ENCODE measurements at regions not wholly inside any gene's neighbourhood (a gene's known extent, or its start where the extent isn't known, plus 50 kb on each side); places are given as distances from the start of the nearest gene placed in this dataset.
A peak's percentile ranks its signal among the peaks of the same experiment; 100 is the strongest.
"Not testable (repeated sequence)": the region's sequence is repeated elsewhere in the genome, so short reads cannot be mapped to it uniquely, and the experiment has no call there.

GRCh38 chr4:132383571-132384199, 765.4 kb upstream of the PCDH10 start:
- no peak for DNase-seq

- no peak for DNase-seq
These were observed 764.4 kb upstream of the PCDH10 start for GRCh38 chr4:132384709-132385108.

DNA sequence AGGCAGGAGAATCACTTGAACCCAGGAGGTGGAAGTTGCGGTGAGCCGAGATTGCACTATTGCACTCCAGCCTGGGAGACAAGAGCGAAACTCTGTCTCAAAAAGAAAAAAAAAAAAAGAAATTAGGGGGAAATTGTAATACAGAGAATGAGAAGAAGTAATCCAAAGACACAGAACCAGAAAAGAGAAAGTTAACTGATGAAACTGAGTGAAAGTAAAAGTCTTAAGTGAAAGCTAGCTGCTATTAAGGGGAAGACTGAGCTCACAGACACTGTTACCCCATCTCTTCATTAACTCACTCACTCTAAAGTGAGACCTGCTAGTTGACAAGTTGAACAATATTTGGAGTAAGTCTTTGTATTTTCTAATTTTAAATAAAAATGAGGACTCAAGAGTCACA, 763.0 kb upstream of the PCDH10 start:
- DNase-seq, result no peak

DNA sequence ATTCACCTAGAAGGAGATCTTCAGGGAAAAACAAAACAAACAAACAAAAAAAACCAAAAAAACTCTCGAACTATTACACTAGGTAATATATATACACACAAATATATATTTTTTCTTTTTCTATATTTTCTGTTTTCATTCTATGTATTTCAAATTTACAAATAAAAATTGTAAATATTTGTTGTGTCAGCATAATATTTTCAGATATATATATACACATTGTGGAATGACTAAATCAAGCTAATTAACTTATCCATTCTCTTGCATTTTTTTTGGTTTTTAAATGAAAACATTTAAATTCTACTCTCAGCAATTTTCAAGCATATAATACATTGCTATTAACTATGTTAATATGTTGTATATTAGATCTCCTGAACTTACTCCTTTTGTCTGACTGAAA, 762.0 kb upstream of the PCDH10 start:
- no peak for DNase-seq

- DNase-seq, result no peak
These were observed 753.5 kb upstream of the PCDH10 start for GRCh38 chr4:132395561-132395960.

DNA sequence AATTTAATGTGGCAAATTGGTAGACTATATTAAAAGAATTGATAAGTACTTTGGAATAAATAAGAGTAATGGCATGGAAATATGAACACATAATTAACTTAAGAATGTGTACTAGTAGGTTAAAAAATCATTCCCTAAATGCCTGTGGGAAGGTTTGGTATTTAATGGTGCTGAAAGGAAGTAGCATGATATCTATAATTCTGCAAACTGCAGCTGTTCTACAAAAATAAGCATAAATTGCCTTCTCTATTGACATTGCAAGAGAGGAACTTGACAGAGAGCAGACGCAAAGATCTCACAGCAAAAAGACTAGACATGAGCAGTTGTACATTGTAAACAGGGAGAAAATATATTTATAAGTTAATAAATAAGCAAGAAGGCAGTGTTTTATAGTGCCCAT, 752.5 kb upstream of the PCDH10 start:
- DNase-seq, result no peak

DNA sequence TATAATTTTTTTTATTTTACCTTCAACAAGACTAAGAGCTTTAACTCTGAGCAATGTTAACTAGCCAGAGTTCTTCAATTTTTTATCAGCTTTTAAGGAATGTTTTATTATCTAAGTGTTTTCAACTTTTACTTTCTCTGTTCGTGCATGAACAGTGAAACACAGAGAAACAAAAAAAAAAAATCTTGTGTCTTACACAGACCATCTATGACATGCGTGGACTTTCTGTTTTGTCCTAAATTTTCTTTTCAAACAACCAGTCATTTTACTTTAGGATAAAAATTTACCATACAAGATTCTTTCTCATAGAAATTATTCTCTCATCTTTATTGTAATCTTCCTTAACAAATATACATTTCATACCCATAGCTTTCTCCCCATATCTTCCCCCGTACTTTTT, 731.9 kb upstream of the PCDH10 start:
- DNase-seq, result no peak

DNA sequence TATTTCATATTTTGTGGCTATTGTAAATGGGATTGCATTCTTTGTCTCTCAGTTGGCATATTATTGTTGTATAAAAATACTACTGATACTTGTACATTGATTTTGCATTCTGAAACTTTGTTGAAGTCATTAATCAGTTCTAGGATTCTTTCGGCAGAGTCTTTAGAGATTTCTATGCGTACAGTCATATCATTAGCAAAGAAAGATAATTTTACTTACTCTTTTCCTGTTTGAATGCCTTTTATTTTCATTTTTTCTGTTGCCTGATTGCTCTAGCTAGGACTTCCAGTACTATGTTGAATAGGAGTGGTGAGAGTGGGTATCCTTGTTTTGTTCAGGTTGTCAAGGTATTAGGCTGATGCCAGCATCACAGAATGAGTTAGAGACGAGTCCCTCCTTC, 722.0 kb upstream of the PCDH10 start:
- no peak for DNase-seq

DNA sequence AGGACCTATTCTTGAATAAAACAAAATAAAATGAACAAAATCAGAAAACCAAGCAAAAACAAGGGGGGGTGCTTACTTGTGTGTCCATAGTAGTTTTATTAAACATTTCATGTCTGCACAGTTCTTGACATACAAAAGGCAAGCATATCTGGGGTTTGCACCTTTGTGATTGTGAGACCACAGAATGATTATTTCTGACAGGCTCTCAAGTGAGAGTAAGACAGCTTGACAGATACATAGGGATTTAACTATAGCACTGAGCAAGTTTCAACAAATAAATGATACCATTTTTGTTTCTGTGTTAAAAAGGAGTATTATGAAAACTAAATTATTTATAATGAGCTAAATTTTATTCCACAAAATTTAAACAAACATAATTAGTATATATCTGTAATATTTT, 712.0 kb upstream of the PCDH10 start:
- DNase-seq, result no peak

DNA sequence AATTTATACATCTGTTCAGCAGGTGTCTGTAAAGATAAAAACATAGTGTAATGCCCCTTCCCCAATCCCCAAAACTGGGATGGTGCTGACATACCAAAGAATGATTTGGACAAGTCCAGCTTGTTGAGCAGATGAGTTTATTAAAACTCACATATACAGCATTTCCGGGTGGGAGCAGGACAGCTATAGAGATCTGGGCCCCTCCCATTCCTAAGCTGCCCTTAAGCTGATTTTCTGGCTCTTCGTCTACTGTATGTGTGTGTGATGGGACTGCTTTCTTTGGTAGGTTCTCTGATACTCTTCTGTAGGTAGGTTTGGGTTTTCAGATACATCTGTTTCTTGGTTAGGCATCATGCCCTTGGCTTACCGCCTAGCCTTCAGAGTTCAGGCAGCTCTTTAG, 703.7 kb upstream of the PCDH10 start:
- no peak for DNase-seq

- not testable (repeated sequence) for DNase-seq
These were observed 691.1 kb upstream of the PCDH10 start for GRCh38 chr4:132457987-132458386.

GRCh38 chr4:132479543-132479942, 669.6 kb upstream of the PCDH10 start:
- no peak for DNase-seq

- DNase-seq, result no peak
These were observed 660.5 kb upstream of the PCDH10 start for GRCh38 chr4:132488555-132488954.

DNA sequence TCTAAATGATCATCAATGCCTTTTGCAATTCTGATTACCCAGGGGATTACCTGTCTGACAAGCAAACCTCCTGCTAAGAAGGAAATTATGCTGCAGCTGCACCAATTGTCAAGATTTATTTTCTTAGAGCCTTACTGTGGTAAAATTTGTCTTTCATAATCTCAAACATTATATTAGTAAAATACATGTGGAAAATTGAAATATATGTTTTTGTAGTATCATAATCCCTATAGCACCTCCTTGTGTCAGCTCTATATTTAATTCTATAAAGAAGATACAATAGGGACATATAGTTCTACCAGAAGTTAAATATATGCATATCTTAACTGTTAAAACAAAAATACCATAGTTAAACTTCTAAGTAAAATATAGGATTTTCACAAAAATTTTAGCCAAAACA, 655.6 kb upstream of the PCDH10 start:
- no peak for DNase-seq

- not testable (repeated sequence) for DNase-seq
These were observed 653.8 kb upstream of the PCDH10 start for GRCh38 chr4:132495267-132495812.

- DNase-seq, result no peak
These were observed 650.9 kb upstream of the PCDH10 start for GRCh38 chr4:132498215-132498614.

DNA sequence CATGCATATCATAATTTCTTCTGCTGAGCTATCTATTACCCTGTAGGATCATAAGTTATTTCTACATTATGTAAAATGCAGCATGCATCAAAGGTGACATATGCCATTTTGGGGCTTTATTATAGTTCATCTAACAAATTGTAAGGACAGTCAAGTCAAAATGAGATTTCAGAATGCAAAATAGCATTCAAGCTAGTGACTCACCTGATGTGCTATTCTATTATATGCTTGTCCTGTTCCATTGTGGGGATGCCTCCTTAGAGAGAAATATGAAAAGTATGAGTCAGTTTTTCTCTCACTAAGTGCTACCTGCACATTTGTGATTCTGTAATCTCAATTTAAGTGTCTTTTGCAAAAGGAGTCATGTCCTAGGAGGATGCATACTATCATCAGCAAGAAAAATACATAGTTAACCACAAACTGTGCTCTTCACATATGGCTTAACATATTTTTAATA, 647.0 kb upstream of the PCDH10 start:
- no peak for DNase-seq

GRCh38 chr4:132504438-132504837, 644.7 kb upstream of the PCDH10 start:
- DNase-seq, result no peak

- DNase-seq, result no peak
These were observed 642.5 kb upstream of the PCDH10 start for GRCh38 chr4:132506568-132506967.

DNA sequence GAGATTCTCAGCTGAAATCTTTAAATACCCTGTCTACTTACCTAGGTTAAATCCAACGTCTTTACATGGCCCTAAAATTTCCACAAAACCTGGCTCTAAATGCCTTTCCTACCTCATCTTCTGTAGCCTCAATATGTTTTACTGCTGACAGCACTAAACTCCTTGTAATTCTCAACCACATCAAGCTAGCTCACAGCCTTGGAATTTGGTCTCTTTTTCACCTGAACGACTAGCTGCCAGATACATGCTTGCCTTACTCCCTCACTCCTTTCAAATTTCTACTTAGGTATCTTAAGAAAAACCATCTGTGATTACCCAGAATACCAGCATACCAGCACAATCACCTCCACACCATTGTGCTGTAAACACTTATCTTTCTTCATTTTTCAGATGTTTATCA, 635.6 kb upstream of the PCDH10 start:
- no peak for DNase-seq

- no peak for DNase-seq
These were observed 622.4 kb upstream of the PCDH10 start for GRCh38 chr4:132526652-132527051.

GRCh38 chr4:132527817-132528216, 621.3 kb upstream of the PCDH10 start:
- no peak for DNase-seq

DNA sequence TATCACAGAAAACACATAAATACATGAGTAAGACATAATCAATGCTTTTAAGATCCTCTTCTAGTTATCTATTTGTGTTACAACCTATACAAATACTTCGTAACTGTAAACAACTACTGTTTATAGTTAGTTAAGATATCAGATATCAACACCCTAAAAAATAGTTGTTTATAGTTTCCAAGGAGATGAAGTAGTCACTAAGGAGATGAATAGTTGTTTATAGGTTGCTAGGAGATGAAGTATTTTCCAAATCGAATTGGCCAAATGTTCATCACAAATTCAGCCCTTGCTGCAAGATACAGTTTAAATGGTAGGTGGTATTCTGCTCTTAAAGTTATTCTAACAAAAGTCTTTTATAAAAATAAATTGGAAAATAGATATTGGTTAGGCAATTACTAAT, 618.2 kb upstream of the PCDH10 start:
- no peak for DNase-seq

- no peak for DNase-seq
These were observed 608.8 kb upstream of the PCDH10 start for GRCh38 chr4:132540268-132540667.

DNA sequence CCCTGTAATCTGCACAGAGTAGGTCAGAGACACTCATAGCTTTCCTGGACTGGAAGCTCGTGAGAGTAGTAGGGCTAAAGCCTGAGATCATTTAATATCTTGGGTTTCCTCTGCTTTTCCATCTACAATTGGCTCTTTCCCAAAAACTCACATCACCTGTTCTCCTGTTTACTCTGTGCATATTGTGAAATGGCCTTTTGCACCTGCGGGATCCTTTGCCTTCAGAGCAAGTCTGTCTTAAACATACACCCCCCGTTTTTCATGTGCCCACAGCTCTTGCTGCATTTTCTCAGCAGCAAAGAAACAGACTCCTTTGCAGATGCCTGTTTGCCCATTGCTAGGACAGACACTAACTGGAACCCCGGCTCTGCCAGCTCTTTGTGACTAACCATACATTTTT, 608.3 kb upstream of the PCDH10 start:
- DNase-seq, result peak; percentile 48

Measured in NCI-H1105 (cell line).